Vagina (tissue), 2 donors: ENCODE measurements at regions not wholly inside any gene's neighbourhood (a gene's known extent, or its start where the extent isn't known, plus 50 kb on each side); places are given as distances from the start of the nearest gene placed in this dataset.

Source experiments
- POLR2AphosphoS5 ChIP-seq, 2 donors: sonication (generic); formaldehyde crosslinking; IDR thresholded peaks; one replicate each; pipeline ENCODE4 v1.9.0; 2017; ENCODE audit warnings: antibody characterized with exemption in 2 of 2, mild to moderate bottlenecking in 2 of 2, low read depth in 1 of 2; ENCODE audit not compliant: insufficient read depth in 1 of 2
- TF ChIP-seq, protein P1 (sequence below), 3 experiments: fragments of 450-650 bp in 2 of 3; fragments of 200-600 bp in 1 of 3; sonication (generic) in 1 of 3; IDR thresholded peaks; one replicate each; pipeline ENCODE4 v1.5.1; 2017 to 2019; ENCODE audit warnings: antibody characterized with exemption in 3 of 3, mild to moderate bottlenecking in 2 of 3, moderate library complexity in 2 of 3

DNA sequence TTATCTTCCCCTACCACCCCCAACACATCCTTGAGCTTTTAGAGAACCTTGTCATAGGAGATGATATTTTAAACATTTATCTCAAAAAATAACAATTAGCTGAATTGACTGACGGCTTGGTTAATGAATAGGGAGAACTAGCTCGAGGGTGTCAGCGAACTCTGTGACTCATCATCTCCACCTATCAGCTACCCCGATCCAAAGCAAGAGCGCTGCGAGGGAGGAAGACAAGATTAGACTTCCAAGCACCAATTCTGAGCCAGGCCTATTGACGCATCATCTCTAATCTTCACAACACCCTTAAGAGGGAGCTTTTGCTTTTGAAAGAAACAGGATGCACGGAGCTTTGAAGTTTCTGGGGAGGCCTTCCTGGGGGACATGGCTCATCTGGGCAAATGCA is 51.0 kb upstream of the GALNT18 start:
- TF ChIP-seq POLR2AphosphoS5 (IDR thresholded peaks at IDR 0.05; ENCODE audit: insufficient read depth in 1 of 2, low read depth in 1 of 2): no peak
- TF ChIP-seq, protein P1, sequence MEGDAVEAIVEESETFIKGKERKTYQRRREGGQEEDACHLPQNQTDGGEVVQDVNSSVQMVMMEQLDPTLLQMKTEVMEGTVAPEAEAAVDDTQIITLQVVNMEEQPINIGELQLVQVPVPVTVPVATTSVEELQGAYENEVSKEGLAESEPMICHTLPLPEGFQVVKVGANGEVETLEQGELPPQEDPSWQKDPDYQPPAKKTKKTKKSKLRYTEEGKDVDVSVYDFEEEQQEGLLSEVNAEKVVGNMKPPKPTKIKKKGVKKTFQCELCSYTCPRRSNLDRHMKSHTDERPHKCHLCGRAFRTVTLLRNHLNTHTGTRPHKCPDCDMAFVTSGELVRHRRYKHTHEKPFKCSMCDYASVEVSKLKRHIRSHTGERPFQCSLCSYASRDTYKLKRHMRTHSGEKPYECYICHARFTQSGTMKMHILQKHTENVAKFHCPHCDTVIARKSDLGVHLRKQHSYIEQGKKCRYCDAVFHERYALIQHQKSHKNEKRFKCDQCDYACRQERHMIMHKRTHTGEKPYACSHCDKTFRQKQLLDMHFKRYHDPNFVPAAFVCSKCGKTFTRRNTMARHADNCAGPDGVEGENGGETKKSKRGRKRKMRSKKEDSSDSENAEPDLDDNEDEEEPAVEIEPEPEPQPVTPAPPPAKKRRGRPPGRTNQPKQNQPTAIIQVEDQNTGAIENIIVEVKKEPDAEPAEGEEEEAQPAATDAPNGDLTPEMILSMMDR (IDR thresholded peaks at IDR 0.05): no peak
